WERI-Rb-1 (cell line): ENCODE measurements at regions not wholly inside any gene's neighbourhood (a gene's known extent, or its start where the extent isn't known, plus 50 kb on each side); places are given as distances from the start of the nearest gene placed in this dataset.

Experiments used
- DNase-seq: peaks from one replicate; pipeline ENCODE4 v3.0.0-alpha.2; 2020
- H3K27ac ChIP-seq: fragments of 250-450 bp; sonication (Bioruptor Pico); 2 replicates; pipeline ENCODE4 v1.5.1; 2020; ENCODE audit warnings: mild to moderate bottlenecking, moderate library complexity
- H3K27me3 ChIP-seq: fragments of 250-450 bp; sonication (Bioruptor Pico); 2 replicates; pipeline ENCODE4 v1.5.1; 2021; ENCODE audit warnings: mild to moderate bottlenecking, low read depth, moderate library complexity; ENCODE audit not compliant: insufficient read depth, severe bottlenecking
- H3K36me3 ChIP-seq: fragments of 250-450 bp; sonication (Bioruptor Pico); 2 replicates; pipeline ENCODE4 v1.5.1; 2020; ENCODE audit warnings: mild to moderate bottlenecking, moderate library complexity
- H3K4me3 ChIP-seq: 2 replicates; pipeline ENCODE4 v1.5.1; 2011; ENCODE audit warnings: low read depth, mild to moderate bottlenecking, control low read depth, low read length
- H3K9me3 ChIP-seq: fragments of 250-450 bp; sonication (Bioruptor Pico); 2 replicates; pipeline ENCODE4 v1.5.1; 2021; ENCODE audit warnings: mild to moderate bottlenecking, moderate library complexity; ENCODE audit not compliant: severe bottlenecking
- CTCF ChIP-seq: IDR thresholded peaks from 2 replicates; pipeline ENCODE4 v1.5.1; 2011; ENCODE audit warnings: low read depth, mild to moderate bottlenecking, control low read depth, inconsistent platforms, low read length

DNA sequence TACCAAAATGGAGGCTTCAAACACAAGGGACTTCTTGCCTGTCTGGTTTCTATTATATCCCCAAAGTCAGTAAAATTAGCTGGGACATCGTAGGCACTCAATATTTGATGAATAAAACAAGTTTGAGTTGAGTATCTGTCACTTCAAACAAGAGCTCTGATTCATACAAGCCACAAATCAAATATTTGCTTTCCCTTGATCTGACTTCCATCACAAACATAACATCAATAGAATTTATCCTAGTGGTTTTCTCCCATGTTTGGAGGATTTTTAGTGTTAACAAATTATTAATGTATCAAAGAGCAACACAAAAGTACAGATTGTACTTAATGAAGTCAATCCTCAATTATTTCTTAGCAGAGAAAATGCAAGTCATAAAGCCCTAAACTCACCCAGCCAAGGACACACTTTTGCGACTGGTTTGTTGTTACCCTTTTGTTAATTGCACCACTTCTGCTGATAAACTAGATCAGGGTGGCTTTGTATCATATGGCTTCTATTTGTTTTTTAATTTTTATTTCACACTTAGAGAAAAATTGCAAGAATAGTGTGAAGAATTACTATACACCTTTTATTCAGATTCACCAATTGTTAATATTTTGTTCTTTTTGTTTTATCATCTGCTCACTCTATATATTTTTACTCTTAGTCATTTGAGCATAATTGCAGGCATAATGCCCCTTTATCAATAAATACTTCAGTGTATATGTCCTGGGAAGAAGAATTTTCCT, 117.4 kb upstream of the PRDM1 start:
- Histone ChIP-seq H3K4me3 (no peak overlapping the region), H3K27me3 (no peaks in the 10 kb centered on the region), H3K27ac (no peak overlapping the region), H3K36me3 (no peaks in the 10 kb centered on the region), H3K9me3 (peaks cover 3% of the 10 kb centered on the region)
- TF ChIP-seq CTCF, result no peak
- no peak for DNase-seq

DNA sequence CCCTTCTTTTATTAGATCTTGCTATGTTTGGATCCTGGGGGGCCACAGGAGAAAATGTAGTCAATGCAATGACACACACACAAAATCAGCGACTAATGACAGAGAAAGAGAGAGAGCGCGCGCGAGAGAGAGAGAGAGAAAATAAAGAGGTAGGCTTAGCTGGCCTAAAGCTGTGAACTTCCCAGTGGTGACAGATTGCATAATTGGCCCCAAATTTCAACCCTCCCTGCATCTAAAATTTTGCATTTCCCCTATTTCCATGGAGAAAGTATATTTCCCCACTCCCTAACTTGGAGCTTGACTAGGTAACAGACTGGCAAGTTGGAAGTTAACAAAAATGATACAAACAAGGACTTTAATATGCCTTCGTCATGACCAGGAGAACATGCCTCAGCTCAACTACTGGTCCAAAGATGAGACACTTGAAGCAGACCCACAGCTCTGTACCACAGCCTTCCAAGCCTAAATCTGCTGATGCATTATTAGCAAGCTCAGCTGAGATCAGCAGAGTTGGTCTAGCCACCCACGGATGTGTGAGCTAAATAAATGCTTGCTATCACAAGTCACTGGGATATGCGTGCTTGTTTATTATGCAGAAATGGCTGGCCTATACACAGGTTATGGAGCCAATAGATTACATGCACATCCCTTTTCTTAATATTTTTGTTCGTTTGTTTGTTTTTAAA, 118.1 kb upstream of the PRDM1 start:
- Histone ChIP-seq H3K36me3 (no peaks in the 10 kb centered on the region), H3K27ac (no peak overlapping the region), H3K9me3 (peaks cover 3% of the 10 kb centered on the region), H3K4me3 (no peak overlapping the region), H3K27me3 (no peaks in the 10 kb centered on the region)
- TF ChIP-seq CTCF, result no peak
- DNase-seq, result no peak

DNA sequence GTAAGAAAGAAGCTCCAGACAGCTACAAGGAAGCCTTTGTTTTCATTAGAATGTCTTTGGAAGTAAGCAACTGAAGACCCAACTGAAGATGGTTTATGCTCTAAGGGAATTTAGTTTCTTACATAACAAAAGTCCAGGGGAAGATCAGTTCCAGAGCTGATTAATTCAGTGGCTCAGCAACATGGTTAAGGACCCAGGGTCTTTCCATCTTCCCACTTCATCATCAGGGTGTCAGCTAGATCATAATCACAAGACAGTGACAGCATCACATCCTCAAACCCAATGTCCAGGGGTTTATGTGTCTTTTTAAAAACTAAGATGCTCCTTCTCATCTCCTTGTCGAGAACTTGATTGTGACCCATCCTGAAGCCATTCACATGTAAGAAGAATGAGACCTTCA, 119.7 kb upstream of the PRDM1 start:
- no peaks in the 10 kb centered on the region for H3K36me3 ChIP-seq
- H3K4me3 ChIP-seq, result no peak overlapping the region
- no peak for DNase-seq
- no peak overlapping the region for H3K27ac ChIP-seq
- TF ChIP-seq CTCF, result no peak
- no peaks in the 10 kb centered on the region for H3K27me3 ChIP-seq
- H3K9me3 ChIP-seq, result no peaks in the 10 kb centered on the region

DNA sequence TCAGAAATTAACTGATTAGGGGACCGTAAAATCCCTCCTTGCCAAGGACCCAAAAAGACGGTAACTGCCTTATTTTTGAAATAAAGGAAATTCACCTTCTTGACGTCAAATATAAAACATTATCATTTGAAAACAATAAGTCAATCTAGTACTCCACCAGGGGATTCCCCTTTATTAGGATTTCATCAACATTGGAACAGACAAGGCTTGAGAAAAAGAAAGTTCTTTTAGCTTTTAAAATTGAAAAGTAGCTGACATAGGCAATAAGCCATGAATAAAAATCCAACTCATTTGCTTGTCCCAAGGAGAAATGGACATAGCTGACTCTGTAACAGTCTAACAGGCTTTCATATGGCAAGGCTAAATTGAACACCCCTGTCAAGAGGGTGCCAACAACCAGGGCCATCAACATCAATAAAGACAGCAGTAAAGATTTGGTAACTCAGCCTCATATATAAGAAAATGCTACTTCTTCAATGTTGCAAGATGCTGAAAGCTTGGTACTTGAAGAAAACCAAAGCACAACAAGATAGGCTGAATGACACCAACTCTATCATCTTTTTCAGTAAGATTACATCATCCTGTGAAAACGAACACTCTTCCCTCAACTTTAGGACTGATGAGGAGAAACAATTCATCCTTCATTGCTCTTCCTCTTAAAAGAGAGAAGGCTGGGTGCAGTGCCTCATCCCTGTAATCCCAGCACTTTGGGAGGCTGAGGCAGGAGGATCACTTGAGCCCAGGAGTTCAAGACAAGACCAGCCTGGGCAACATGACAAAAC, 121.0 kb upstream of the PRDM1 start:
- DNase-seq, result no peak
- H3K4me3 ChIP-seq, result no peak overlapping the region

GRCh38 chr6:105954148-105954547, 132.0 kb upstream of the PRDM1 start:
- no peaks in the 10 kb centered on the region for H3K27me3 ChIP-seq
- no peak overlapping the region for H3K4me3 ChIP-seq
- no peaks in the 10 kb centered on the region for H3K9me3 ChIP-seq
- DNase-seq, result no peak
- no peak for TF ChIP-seq CTCF
- H3K27ac ChIP-seq, result no peak overlapping the region
- no peaks in the 10 kb centered on the region for H3K36me3 ChIP-seq

More for the DNA sequence above, 121.0 kb upstream of the PRDM1 start:
- Histone ChIP-seq H3K27me3 (no peaks in the 10 kb centered on the region), H3K9me3 (no peaks in the 10 kb centered on the region), H3K36me3 (no peaks in the 10 kb centered on the region), H3K27ac (no peak overlapping the region)
- TF ChIP-seq CTCF, result no peak
